GM12891 (cell line): ENCODE measurements at regions not wholly inside any gene's neighbourhood (a gene's known extent, or its start where the extent isn't known, plus 50 kb on each side); places are given as distances from the start of the nearest gene placed in this dataset.

Source experiments
- POLR2A ChIP-seq: IDR thresholded peaks from 2 replicates; pipeline ENCODE4 v1.6.1; 2011; ENCODE audit warnings: low read depth, low read length, control low read depth
- POLR2AphosphoS5 ChIP-seq: IDR thresholded peaks from 2 replicates; pipeline ENCODE4 v1.6.1; 2011; ENCODE audit warnings: low read depth, low read length, control low read depth
- SPI1 ChIP-seq: IDR thresholded peaks from 2 replicates; pipeline ENCODE4 v1.6.1; 2011; ENCODE audit warnings: low read depth, low read length, control low read depth
- TAF1 ChIP-seq: IDR thresholded peaks from 2 replicates; pipeline ENCODE4 v1.6.1; 2011; ENCODE audit warnings: low read depth, low read length, control low read depth

DNA sequence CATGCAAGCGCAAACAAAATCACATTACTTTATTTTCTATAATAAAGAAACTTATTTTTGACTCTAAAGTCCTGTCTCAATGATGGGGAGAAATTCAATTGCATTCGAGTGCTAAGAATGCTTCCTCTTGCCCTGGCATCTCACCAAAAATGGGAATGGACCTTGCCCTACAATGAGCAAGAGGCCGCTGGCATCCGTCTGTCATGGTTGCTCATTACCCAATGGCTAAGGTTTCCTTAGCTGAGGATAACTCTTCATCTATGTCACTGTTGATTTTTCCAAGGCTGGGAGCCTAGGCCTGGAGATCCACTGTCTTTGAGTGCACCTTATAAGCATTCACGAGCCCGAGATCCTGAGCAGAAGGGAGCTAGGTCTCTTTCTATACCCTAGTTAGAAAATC lies 471.3 kb upstream of the NRSN1 start:
- no peak for TF ChIP-seq POLR2A
- no peak for TF ChIP-seq TAF1
- no peak for TF ChIP-seq SPI1
- TF ChIP-seq POLR2AphosphoS5, result no peak
